Hepatocyte (in vitro differentiated cells): ENCODE measurements at regions not wholly inside any gene's neighbourhood (a gene's known extent, or its start where the extent isn't known, plus 50 kb on each side); places are given as distances from the start of the nearest gene placed in this dataset.

Source experiments
- DNase-seq: peaks from one replicate; pipeline ENCODE4 v3.0.0-alpha.2; 2016; ENCODE audit warnings: low spot score
- H2AFZ ChIP-seq: fragments of 200-600 bp; sonication (generic); 2 replicates; pipeline ENCODE4 v1.6.0; 2016; ENCODE audit warnings: antibody characterized with exemption, mild to moderate bottlenecking
- H3K27ac ChIP-seq: fragments of 200-600 bp; sonication (generic); 2 replicates; pipeline ENCODE4 v1.5.1; 2016; ENCODE audit warnings: mild to moderate bottlenecking
- H3K27me3 ChIP-seq: fragments of 200-600 bp; sonication (generic); 2 replicates; pipeline ENCODE4 v1.6.1; 2016
- H3K36me3 ChIP-seq: fragments of 200-600 bp; sonication (generic); replicated peaks from 2 replicates; pipeline ENCODE4 v1.5.1; 2016; ENCODE audit warnings: low read depth; ENCODE audit not compliant: insufficient read depth
- H3K4me1 ChIP-seq: fragments of 200-600 bp; sonication (generic); 2 replicates; pipeline ENCODE4 v1.5.1; 2016; ENCODE audit warnings: mild to moderate bottlenecking, moderate library complexity; ENCODE audit not compliant: insufficient read depth
- H3K4me2 ChIP-seq: fragments of 200-600 bp; sonication (generic); 2 replicates; pipeline ENCODE4 v1.6.0; 2016
- H3K4me3 ChIP-seq: fragments of 200-600 bp; sonication (generic); 2 replicates; pipeline ENCODE4 v1.5.1; 2016; ENCODE audit warnings: mild to moderate bottlenecking
- H3K79me2 ChIP-seq: fragments of 200-600 bp; sonication (generic); 2 replicates; pipeline ENCODE4 v1.6.0; 2017; ENCODE audit warnings: mild to moderate bottlenecking
- H3K9me2 ChIP-seq: fragments of 200-600 bp; sonication (generic); replicated peaks from 2 replicates; pipeline ENCODE4 v1.6.0; 2017; ENCODE audit warnings: mild to moderate bottlenecking; ENCODE audit not compliant: insufficient read depth
- H3K9me3 ChIP-seq: fragments of 200-600 bp; sonication (generic); 2 replicates; pipeline ENCODE4 v1.5.1; 2016; ENCODE audit warnings: low read depth, mild to moderate bottlenecking
- H4K20me1 ChIP-seq: fragments of 200-600 bp; sonication (generic); 2 replicates; pipeline ENCODE4 v1.6.0; 2016; ENCODE audit warnings: mild to moderate bottlenecking; ENCODE audit not compliant: insufficient read depth, poor library complexity, severe bottlenecking
- EZH2 ChIP-seq: fragments of 200-600 bp; sonication (generic); IDR thresholded peaks from 2 replicates; pipeline ENCODE4 v1.6.1; 2016; ENCODE audit warnings: antibody characterized with exemption, mild to moderate bottlenecking, borderline replicate concordance
- EZH2phosphoT487 ChIP-seq: fragments of 200-600 bp; sonication (generic); IDR thresholded peaks from one replicate; pipeline ENCODE4 v1.6.1; 2018; ENCODE audit warnings: antibody characterized with exemption, mild to moderate bottlenecking, low read depth, moderate library complexity; ENCODE audit not compliant: unreplicated experiment, severe bottlenecking
- WGBS: methylation state at CpG from one replicate; pipeline ENCODE4 v1.1.6; 2016; ENCODE audit warnings: low lambda C conversion rate; ENCODE audit errors: missing lambda C conversion rate; 5-methylcytosine and 5-hydroxymethylcytosine counted together
- TF ChIP-seq, protein P1 (sequence below): fragments of 200-600 bp; sonication (generic); IDR thresholded peaks from 2 replicates; pipeline ENCODE4 v1.5.1; 2016; ENCODE audit warnings: antibody characterized with exemption, mild to moderate bottlenecking; ENCODE audit not compliant: poor library complexity

DNA sequence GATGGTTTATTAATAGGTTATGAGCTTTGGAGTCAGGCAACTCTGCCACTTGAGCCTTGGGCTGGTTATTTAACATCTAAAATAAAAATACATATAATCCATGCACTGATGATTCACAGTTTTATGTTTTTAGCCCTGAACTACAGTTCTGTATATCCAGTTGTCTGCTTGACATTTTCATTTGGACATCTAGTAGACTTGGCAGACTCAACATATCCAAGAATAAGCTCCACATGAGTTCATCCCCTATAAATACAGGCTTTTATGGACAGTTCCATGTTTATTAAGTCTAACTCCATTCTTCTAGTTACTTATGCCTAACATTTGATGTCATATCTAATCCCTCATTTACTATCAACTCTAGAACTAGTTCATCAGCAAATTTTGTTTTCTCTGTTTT is 174.2 kb downstream of the KIF2B start:
- no peak for TF ChIP-seq EZH2
- no peak for TF ChIP-seq EZH2phosphoT487
- TF ChIP-seq, protein P1, sequence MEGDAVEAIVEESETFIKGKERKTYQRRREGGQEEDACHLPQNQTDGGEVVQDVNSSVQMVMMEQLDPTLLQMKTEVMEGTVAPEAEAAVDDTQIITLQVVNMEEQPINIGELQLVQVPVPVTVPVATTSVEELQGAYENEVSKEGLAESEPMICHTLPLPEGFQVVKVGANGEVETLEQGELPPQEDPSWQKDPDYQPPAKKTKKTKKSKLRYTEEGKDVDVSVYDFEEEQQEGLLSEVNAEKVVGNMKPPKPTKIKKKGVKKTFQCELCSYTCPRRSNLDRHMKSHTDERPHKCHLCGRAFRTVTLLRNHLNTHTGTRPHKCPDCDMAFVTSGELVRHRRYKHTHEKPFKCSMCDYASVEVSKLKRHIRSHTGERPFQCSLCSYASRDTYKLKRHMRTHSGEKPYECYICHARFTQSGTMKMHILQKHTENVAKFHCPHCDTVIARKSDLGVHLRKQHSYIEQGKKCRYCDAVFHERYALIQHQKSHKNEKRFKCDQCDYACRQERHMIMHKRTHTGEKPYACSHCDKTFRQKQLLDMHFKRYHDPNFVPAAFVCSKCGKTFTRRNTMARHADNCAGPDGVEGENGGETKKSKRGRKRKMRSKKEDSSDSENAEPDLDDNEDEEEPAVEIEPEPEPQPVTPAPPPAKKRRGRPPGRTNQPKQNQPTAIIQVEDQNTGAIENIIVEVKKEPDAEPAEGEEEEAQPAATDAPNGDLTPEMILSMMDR = no peak
- H2AFZ ChIP-seq = no peak overlapping the region
- no peaks in the 10 kb centered on the region for H3K36me3 ChIP-seq

GRCh38 chr17:54007855-54008254 is 185.1 kb downstream of the KIF2B start:
- Histone ChIP-seq H3K9me3 (no peaks in the 10 kb centered on the region), H3K4me3 (no peak overlapping the region), H3K79me2 (no peaks in the 10 kb centered on the region), H3K27ac (no peak overlapping the region), H3K27me3 (no peaks in the 10 kb centered on the region), H4K20me1 (no peaks in the 10 kb centered on the region), H3K4me1 (no peaks in the 10 kb centered on the region), H3K9me2 (no peaks in the 10 kb centered on the region), H3K4me2 (no peak overlapping the region), H3K36me3 (no peaks in the 10 kb centered on the region), H2AFZ (no peak overlapping the region)
- no peak for DNase-seq
- 94% methylated on average over 2 of the region's 2 CpGs for WGBS
- TF ChIP-seq EZH2phosphoT487 = no peak
- TF ChIP-seq EZH2 = no peak
- TF ChIP-seq, protein P1 = no peak

More for the DNA sequence above, 174.2 kb downstream of the KIF2B start:
- Histone ChIP-seq H3K4me3 (no peak overlapping the region), H3K9me3 (no peaks in the 10 kb centered on the region), H4K20me1 (no peaks in the 10 kb centered on the region), H3K27me3 (no peaks in the 10 kb centered on the region), H3K9me2 (no peaks in the 10 kb centered on the region), H3K4me2 (no peak overlapping the region), H3K79me2 (no peaks in the 10 kb centered on the region), H3K4me1 (no peaks in the 10 kb centered on the region), H3K27ac (no peak overlapping the region)
- no peak for DNase-seq

GRCh38 chr17:54009502-54009901 is 186.8 kb downstream of the KIF2B start:
- WGBS = 73% methylated on average over 4 of the region's 4 CpGs
- TF ChIP-seq EZH2 (no peak), EZH2phosphoT487 (no peak)
- TF ChIP-seq, protein P1 = no peak
- no peak for DNase-seq

GRCh38 chr17:54013072-54013471 is 190.3 kb downstream of the KIF2B start:
- TF ChIP-seq, protein P1 = no peak
- TF ChIP-seq EZH2phosphoT487 = no peak
- Histone ChIP-seq H3K9me2 (no peaks in the 10 kb centered on the region), H2AFZ (no peak overlapping the region), H3K9me3 (no peaks in the 10 kb centered on the region), H3K4me1 (no peaks in the 10 kb centered on the region), H4K20me1 (no peaks in the 10 kb centered on the region), H3K4me3 (no peak overlapping the region), H3K4me2 (no peak overlapping the region), H3K27ac (no peak overlapping the region), H3K79me2 (no peaks in the 10 kb centered on the region), H3K27me3 (no peaks in the 10 kb centered on the region), H3K36me3 (no peaks in the 10 kb centered on the region)
- DNase-seq = no peak
- 84% methylated on average over 2 of the region's 2 CpGs for WGBS

More at GRCh38 chr17:54009502-54009901, 186.8 kb downstream of the KIF2B start:
- H3K36me3 ChIP-seq = no peaks in the 10 kb centered on the region
- H3K9me2 ChIP-seq = no peaks in the 10 kb centered on the region
- no peak overlapping the region for H3K4me2 ChIP-seq
- no peak overlapping the region for H3K27ac ChIP-seq
- no peaks in the 10 kb centered on the region for H3K9me3 ChIP-seq
- no peaks in the 10 kb centered on the region for H3K79me2 ChIP-seq
- H3K4me1 ChIP-seq = no peaks in the 10 kb centered on the region
- no peak overlapping the region for H2AFZ ChIP-seq
- no peaks in the 10 kb centered on the region for H3K27me3 ChIP-seq
- H3K4me3 ChIP-seq = no peak overlapping the region
- no peaks in the 10 kb centered on the region for H4K20me1 ChIP-seq
